Choroid plexus epithelial cell (primary cell): ENCODE measurements at regions not wholly inside any gene's neighbourhood (a gene's known extent, or its start where the extent isn't known, plus 50 kb on each side); places are given as distances from the start of the nearest gene placed in this dataset.
"Not testable (repeated sequence)": the region's sequence is repeated elsewhere in the genome, so short reads cannot be mapped to it uniquely, and the experiment has no call there.

Experiments
- DNase-seq: peaks from one replicate; pipeline ENCODE4 v3.0.0-alpha.2; 2010; ENCODE audit warnings: low read depth
- H3K4me3 ChIP-seq: 2 replicates; pipeline ENCODE4 v1.5.1; 2011; ENCODE audit warnings: low read depth, mild to moderate bottlenecking, control low read depth, low read length, moderate library complexity
- TF ChIP-seq, protein P1 (sequence below): conservative IDR thresholded peaks from 2 replicates; pipeline ENCODE4 v1.5.1; 2011; ENCODE audit warnings: low read depth, mild to moderate bottlenecking, control low read depth, inconsistent platforms, low read length, moderate library complexity

DNA sequence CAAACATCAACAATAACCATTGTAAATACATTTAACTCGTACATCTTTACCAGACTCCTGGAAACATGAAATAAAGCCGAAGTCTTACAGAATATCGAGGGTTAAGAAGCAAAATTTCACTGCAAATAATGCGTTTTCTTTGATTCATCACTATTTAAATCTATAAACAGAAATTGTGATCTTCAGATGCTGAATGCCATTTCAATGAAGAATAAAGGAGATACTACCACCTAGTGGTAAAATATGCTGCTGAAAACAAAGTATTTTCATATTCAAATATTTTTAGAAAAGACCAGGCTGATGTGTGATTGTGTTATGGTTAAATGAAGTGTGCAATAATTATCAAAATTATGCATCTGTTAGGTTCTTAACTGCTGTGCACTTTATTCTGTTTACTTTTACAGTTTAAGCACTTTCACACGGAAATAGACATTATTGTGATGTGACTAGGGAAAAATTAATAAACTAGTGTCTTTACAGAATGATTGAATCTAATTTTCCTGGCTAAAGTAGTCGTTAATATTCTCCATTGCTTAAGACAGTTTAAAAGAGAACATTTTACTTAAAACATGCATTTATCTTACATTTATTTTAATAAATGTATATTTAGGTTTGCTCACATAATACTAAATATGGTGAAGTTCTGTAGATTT, 1093.1 kb downstream of the MRPL39 start:
- TF ChIP-seq, protein P1, sequence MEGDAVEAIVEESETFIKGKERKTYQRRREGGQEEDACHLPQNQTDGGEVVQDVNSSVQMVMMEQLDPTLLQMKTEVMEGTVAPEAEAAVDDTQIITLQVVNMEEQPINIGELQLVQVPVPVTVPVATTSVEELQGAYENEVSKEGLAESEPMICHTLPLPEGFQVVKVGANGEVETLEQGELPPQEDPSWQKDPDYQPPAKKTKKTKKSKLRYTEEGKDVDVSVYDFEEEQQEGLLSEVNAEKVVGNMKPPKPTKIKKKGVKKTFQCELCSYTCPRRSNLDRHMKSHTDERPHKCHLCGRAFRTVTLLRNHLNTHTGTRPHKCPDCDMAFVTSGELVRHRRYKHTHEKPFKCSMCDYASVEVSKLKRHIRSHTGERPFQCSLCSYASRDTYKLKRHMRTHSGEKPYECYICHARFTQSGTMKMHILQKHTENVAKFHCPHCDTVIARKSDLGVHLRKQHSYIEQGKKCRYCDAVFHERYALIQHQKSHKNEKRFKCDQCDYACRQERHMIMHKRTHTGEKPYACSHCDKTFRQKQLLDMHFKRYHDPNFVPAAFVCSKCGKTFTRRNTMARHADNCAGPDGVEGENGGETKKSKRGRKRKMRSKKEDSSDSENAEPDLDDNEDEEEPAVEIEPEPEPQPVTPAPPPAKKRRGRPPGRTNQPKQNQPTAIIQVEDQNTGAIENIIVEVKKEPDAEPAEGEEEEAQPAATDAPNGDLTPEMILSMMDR, result no peak
- no peak overlapping the region for H3K4me3 ChIP-seq
- peak; percentile 1 for DNase-seq

DNA sequence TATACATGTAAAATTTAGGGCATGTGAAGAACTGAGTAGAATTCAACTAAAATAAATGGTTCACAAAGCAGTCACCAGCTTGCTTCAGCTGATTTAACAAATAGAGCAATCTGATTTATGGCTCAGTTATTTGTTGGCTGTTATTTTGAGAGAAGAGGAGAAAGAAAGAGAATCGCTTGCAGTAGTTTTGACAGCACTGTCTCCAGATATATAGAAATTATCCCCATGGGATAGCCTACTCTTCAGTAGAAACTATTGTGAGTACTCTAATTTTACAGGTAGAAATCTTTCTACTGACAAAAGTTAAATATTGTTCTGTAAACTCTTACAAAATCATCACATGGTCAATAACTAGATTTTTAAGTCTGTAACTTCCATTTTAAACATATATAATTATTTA, 1098.2 kb downstream of the MRPL39 start:
- DNase-seq, result no peak
- TF ChIP-seq, protein P1, result no peak
- H3K4me3 ChIP-seq, result no peak overlapping the region

DNA sequence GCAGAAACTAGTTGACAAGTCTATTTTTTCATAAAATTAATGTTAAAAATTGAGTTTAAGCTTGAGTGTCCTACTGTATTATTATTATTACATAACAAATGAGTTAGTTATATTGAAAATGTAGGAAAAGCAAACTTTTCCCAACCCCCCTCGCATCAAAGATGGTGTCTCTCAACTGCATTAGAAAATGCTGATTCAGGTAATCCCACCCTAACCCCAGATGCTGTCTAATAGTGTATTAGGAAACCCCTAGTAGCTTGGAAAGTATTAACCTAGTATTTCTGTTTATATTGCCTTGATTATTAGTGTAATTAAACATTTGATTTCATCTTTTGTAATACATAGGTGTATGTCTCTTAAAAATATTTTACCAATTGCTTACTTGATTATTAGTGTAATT, 1120.3 kb downstream of the MRPL39 start:
- TF ChIP-seq, protein P1, result no peak
- no peak for DNase-seq
- H3K4me3 ChIP-seq, result no peak overlapping the region

DNA sequence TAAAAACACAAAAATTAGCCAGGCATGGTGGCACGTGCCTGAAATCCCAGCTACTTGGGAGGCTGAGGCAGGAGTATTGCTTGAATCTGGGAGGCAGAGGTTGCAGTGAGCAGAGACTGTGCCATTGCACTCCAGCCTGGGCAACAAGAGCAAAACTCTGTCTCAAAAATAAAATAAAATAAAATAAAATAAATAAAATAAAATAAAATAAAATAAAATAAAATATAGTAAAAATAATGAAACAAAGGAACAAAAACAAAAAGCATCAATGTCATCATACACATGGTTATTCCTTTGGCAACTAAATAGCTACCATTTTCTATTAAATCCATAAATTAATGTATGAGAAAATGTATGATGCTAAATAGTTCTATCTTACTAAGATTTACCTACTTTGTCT, 1123.9 kb downstream of the MRPL39 start:
- H3K4me3 ChIP-seq, DNase-seq: not testable (repeated sequence)

DNA sequence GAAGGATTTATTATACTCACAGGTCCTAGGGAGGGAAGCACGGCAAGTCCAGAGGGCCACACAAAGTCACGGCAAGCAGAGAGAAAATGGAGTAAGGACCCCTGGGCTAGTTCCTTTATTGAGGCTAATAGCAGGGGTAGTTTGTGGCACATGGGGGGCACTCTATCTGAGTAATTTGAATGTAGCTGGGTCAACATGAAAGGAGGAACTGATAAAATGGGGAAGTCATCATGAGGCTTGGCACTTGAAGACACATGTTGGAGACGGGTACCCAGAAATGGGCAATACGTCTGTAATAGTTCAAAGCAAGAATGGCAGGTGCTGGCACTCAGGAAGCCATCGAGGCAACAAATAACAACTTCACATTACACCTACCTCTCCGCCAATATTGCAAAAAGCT, 1136.4 kb downstream of the MRPL39 start:
- H3K4me3 ChIP-seq, result no peak overlapping the region
- TF ChIP-seq, protein P1, result no peak
- no peak for DNase-seq

DNA sequence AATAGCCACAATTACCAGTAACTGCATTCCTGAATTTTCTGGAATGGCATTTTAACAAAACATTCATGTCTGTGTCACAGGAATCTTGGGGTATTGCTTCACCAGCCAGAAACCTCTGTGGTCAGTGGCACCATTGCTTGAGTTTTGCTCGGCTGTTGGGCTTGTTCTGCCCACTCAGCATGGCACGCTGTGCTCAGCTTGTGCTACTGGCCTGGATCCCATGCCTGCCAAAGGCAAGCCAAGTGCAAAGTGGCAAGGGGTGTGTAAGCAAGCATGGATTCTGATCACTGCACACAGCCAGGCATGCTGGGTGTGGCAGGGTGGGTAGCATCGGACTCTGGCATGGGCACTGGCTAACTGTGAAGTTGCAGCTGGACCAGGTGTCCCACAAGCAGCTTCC, 1150.9 kb downstream of the MRPL39 start:
- DNase-seq, result peak; percentile 0
- no peak overlapping the region for H3K4me3 ChIP-seq
- TF ChIP-seq, protein P1, result no peak

DNA sequence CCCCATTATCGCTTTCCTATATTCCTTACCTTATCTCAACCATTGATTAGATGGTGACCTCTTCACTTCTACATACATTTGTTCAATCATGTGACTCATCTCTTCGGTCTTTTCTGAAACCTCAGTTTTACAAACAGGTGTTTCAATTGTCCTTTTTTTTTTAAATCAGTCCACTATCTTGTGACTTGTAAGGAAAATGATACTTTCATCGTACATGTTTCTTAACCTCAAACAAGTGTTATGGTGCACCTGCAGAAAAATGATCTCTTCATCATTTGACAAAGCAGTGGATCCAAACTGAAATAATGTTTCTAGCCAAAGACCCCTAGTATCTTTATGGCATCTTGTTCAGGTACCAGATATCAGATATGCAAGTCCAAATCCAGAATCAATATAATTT, 1157.2 kb downstream of the MRPL39 start:
- DNase-seq, result no peak
- TF ChIP-seq, protein P1, result no peak
- no peak overlapping the region for H3K4me3 ChIP-seq
